OCI-LY7 (cell line): ENCODE measurements at regions not wholly inside any gene's neighbourhood (a gene's known extent, or its start where the extent isn't known, plus 50 kb on each side); places are given as distances from the start of the nearest gene placed in this dataset. TPM values are rescaled to one million over a fixed set of nuclear protein-coding genes. Genes with fewer than 3 reads are reported as not detected.

Experiments used
- BruUV-seq: library from RNA; stranded (reverse); fragments of 400-500 nt; replicated peaks from 2 replicates; lab custom pipeline; 2021; lab: Mats Ljungman, UMichigan
- CTCF ChIA-PET: fragments of 300-600 bp; sonication (Branson Sonifier 250); formaldehyde crosslinking; loops from one replicate; lab custom pipeline; 2022; ENCODE audit warnings: antibody characterized with exemption; ENCODE audit not compliant: unreplicated experiment; lab: Charles Lee
- POLR2A ChIA-PET: fragments of 300-600 bp; sonication (Branson Sonifier 250); formaldehyde crosslinking; loops from one replicate; lab custom pipeline; 2022; ENCODE audit warnings: antibody characterized with exemption; lab: Charles Lee
- DNase-seq: peaks from one replicate; pipeline ENCODE4 v3.0.0-alpha.2; 2015; ENCODE audit warnings: low spot score
- H2AFZ ChIP-seq: fragments of 200-600 bp; sonication (generic), shearing (Covaris generic); 2 replicates; pipeline ENCODE4 v1.6.1; 2014; ENCODE audit warnings: mild to moderate bottlenecking, antibody characterized with exemption, low read length, moderate library complexity
- H3K27ac ChIP-seq: fragments of 200-600 bp; sonication (generic); 2 replicates; pipeline ENCODE4 v1.5.1; 2014; ENCODE audit warnings: mixed run types, low read depth, mild to moderate bottlenecking, moderate library complexity, low read length, inconsistent platforms; ENCODE audit not compliant: poor library complexity, severe bottlenecking
- H3K36me3 ChIP-seq: fragments of 200-600 bp; sonication (generic); 2 replicates; pipeline ENCODE4 v1.6.1; 2014; ENCODE audit warnings: mild to moderate bottlenecking, antibody characterized with exemption, low read length, moderate library complexity, mixed read lengths; ENCODE audit not compliant: insufficient read depth
- H3K4me1 ChIP-seq: fragments of 200-600 bp; sonication (generic); 2 replicates; pipeline ENCODE4 v1.5.1; 2014; ENCODE audit warnings: mild to moderate bottlenecking, low read length; ENCODE audit not compliant: insufficient read depth, poor library complexity, severe bottlenecking
- H3K4me2 ChIP-seq: fragments of 200-600 bp; sonication (generic); 2 replicates; pipeline ENCODE4 v1.6.1; 2014; ENCODE audit warnings: mild to moderate bottlenecking, low read length
- H3K4me3 ChIP-seq: fragments of 200-600 bp; sonication (generic); 2 replicates; pipeline ENCODE4 v1.5.1; 2014; ENCODE audit warnings: mild to moderate bottlenecking, low read depth, low read length; ENCODE audit not compliant: poor library complexity, severe bottlenecking
- H3K79me2 ChIP-seq: fragments of 200-600 bp; sonication (generic); 2 replicates; pipeline ENCODE4 v1.6.1; 2016; ENCODE audit warnings: low read depth, mild to moderate bottlenecking, low read length, moderate library complexity, mixed read lengths; ENCODE audit not compliant: insufficient read depth
- H3K9me2 ChIP-seq: fragments of 200-600 bp; sonication (generic); 2 replicates; pipeline ENCODE4 v1.6.1; 2016; ENCODE audit warnings: mild to moderate bottlenecking, low read length, mixed read lengths; ENCODE audit not compliant: insufficient read depth
- H3K9me3 ChIP-seq: fragments of 200-600 bp; sonication (generic); 2 replicates; pipeline ENCODE4 v1.6.1; 2014; ENCODE audit warnings: mild to moderate bottlenecking, mixed run types, low read length, mixed read lengths
- H4K20me1 ChIP-seq: fragments of 200-600 bp; sonication (generic); 2 replicates; pipeline ENCODE4 v1.6.1; 2014; ENCODE audit warnings: mild to moderate bottlenecking, antibody characterized with exemption, low read length, moderate library complexity, mixed read lengths; ENCODE audit not compliant: insufficient read depth
- CTCF ChIP-seq: fragments of 200-600 bp; sonication (generic); conservative IDR thresholded peaks from 2 replicates; pipeline ENCODE4 v1.5.1; 2014; ENCODE audit warnings: mild to moderate bottlenecking, antibody characterized with exemption, low read length, moderate library complexity, mixed read lengths
- EZH2phosphoT487 ChIP-seq: fragments of 200-600 bp; sonication (generic); IDR thresholded peaks from 2 replicates; pipeline ENCODE4 v1.6.1; 2018; ENCODE audit warnings: low read depth, borderline replicate concordance, mild to moderate bottlenecking, mixed run types, antibody characterized with exemption, low read length, moderate library complexity, mixed read lengths
- intact Hi-C: fragments of 100-400 bp; cut with micrococcal nuclease; formaldehyde crosslinking; loops from one replicate; pipeline ENCODE4 v1.10.0; 2022; ENCODE audit not compliant: unreplicated experiment
- small RNA-seq: library from RNA; depleted of rRNA; stranded (forward); fragments of <200 nt; gene quantifications from one replicate; pipeline ENCODE3, GENCODE V24; 2014

GRCh38 chr3:130293247-130293646 lies 52.2 kb upstream of the COL6A5 start:
- Histone ChIP-seq H3K27ac (no peak overlapping the region), H4K20me1 (no peaks in the 10 kb centered on the region), H3K4me3 (no peak overlapping the region), H2AFZ (no peak overlapping the region), H3K4me2 (no peak overlapping the region), H3K4me1 (no peaks in the 10 kb centered on the region), H3K9me3 (no peaks in the 10 kb centered on the region), H3K79me2 (no peaks in the 10 kb centered on the region), H3K36me3 (no peaks in the 10 kb centered on the region), H3K9me2 (no peaks in the 10 kb centered on the region)
- no peak for DNase-seq
- CTCF ChIA-PET = no interaction called here
- TF ChIP-seq CTCF (no peak), EZH2phosphoT487 (no peak)
- POLR2A ChIA-PET = no interaction called here
- BruUV-seq = no TSS peak
- intact Hi-C loops = no loop called here

Small RNA genes in the stretch of these regions (small RNA-seq; reads per million reads assigned to genes)
- gene ENPP7P3 (not detected), gene SNRPCP8 (not detected)
